GM23248 (cell line): ENCODE measurements at regions not wholly inside any gene's neighbourhood (a gene's known extent, or its start where the extent isn't known, plus 50 kb on each side); places are given as distances from the start of the nearest gene placed in this dataset.
"Not testable (repeated sequence)": the region's sequence is repeated elsewhere in the genome, so short reads cannot be mapped to it uniquely, and the experiment has no call there.

ENCODE experiments used
- DNase-seq: peaks from one replicate; pipeline ENCODE4 v3.0.0-alpha.2; 2015
- H2AFZ ChIP-seq: fragments of 200-600 bp; sonication (generic); 2 replicates; pipeline ENCODE4 v1.6.1; 2016; ENCODE audit warnings: antibody characterized with exemption
- H3F3A ChIP-seq: fragments of 200-600 bp; sonication (generic); 2 replicates; pipeline ENCODE4 v1.6.1; 2016; ENCODE audit warnings: mild to moderate bottlenecking, antibody characterized with exemption, mixed run types; ENCODE audit not compliant: insufficient read depth
- H3K27ac ChIP-seq: fragments of 200-600 bp; sonication (generic); 2 replicates; pipeline ENCODE4 v1.5.1; 2016; ENCODE audit warnings: mild to moderate bottlenecking
- H3K27me3 ChIP-seq: fragments of 200-600 bp; sonication (generic); replicated peaks from 2 replicates; pipeline ENCODE4 v1.6.1; 2016; ENCODE audit warnings: mild to moderate bottlenecking; ENCODE audit not compliant: insufficient read depth
- H3K36me3 ChIP-seq: fragments of 200-600 bp; sonication (generic); 2 replicates; pipeline ENCODE4 v1.6.1; 2016; ENCODE audit warnings: low read depth, mild to moderate bottlenecking
- H3K4me1 ChIP-seq: fragments of 200-600 bp; sonication (generic); 2 replicates; pipeline ENCODE4 v1.6.1; 2016; ENCODE audit warnings: mild to moderate bottlenecking; ENCODE audit not compliant: insufficient read depth
- H3K4me2 ChIP-seq: fragments of 200-600 bp; sonication (generic); one replicate; pipeline ENCODE4 v1.6.1; 2016; ENCODE audit warnings: mild to moderate bottlenecking; ENCODE audit not compliant: unreplicated experiment
- H3K4me3 ChIP-seq: fragments of 200-600 bp; sonication (generic); 2 replicates; pipeline ENCODE4 v1.5.1; 2016; ENCODE audit warnings: mild to moderate bottlenecking
- H3K79me2 ChIP-seq: fragments of 200-600 bp; sonication (generic); 2 replicates; pipeline ENCODE4 v1.6.1; 2016; ENCODE audit warnings: mild to moderate bottlenecking; ENCODE audit not compliant: insufficient read depth
- H3K9ac ChIP-seq: fragments of 200-600 bp; sonication (generic); 2 replicates; pipeline ENCODE4 v1.6.1; 2016; ENCODE audit warnings: mild to moderate bottlenecking
- H3K9me2 ChIP-seq: fragments of 200-600 bp; sonication (generic); 2 replicates; pipeline ENCODE4 v1.6.1; 2016; ENCODE audit warnings: mixed run types, mild to moderate bottlenecking, moderate library complexity; ENCODE audit not compliant: insufficient read depth
- H3K9me3 ChIP-seq: fragments of 200-600 bp; sonication (generic); one replicate; pipeline ENCODE4 v1.6.1; 2017; ENCODE audit warnings: low read depth
- H4K20me1 ChIP-seq: fragments of 200-600 bp; sonication (generic); 2 replicates; pipeline ENCODE4 v1.6.0; 2016; ENCODE audit not compliant: insufficient read depth
- EZH2 ChIP-seq: fragments of 200-600 bp; sonication (generic); IDR thresholded peaks from 2 replicates; pipeline ENCODE4 v1.6.1; 2018; ENCODE audit warnings: antibody characterized with exemption, mild to moderate bottlenecking; ENCODE audit not compliant: insufficient read depth, poor library complexity, severe bottlenecking
- EZH2phosphoT487 ChIP-seq: fragments of 200-600 bp; sonication (generic); IDR thresholded peaks from 2 replicates; pipeline ENCODE4 v1.6.1; 2018; ENCODE audit warnings: antibody characterized with exemption, moderate library complexity, mild to moderate bottlenecking, low read depth; ENCODE audit not compliant: insufficient read depth
- WGBS, 2 experiments: methylation state at CpG; one replicate each; pipeline ENCODE4 v1.1.6; 2015 to 2017; ENCODE audit warnings: low lambda C conversion rate in 2 of 2, low coverage in 1 of 2; ENCODE audit errors: missing lambda C conversion rate in 2 of 2; 5-methylcytosine and 5-hydroxymethylcytosine counted together
- in situ Hi-C: fragments of 300-500 bp; cut with MboI; formaldehyde crosslinking; loops from 2 replicates; pipeline ENCODE4 v1.15.0; 2020

DNA sequence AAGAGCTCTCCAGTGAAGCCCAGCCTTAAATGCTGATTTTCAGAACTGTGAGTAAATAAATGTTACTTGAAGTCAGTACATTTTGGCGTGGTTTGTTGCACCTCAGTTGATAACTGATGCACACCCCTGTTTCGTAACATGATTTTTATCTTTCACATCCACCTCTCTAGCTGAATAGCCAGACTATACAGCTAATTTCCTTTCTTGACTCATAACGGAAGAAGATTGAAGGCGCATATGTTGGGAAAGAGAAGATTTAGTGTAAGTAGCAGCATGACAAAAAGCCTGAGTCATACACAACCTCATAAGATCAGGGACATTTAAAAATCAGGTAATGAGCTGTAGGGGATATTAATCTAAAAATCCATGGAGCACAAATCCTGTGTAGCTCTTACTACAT is 716.2 kb upstream of the ZP4 start:
- Histone ChIP-seq H3K4me2 (no peak overlapping the region), H2AFZ (no peak overlapping the region), H3K9ac (no peak overlapping the region), H3K79me2 (no peaks in the 10 kb centered on the region), H3K9me3 (no peaks in the 10 kb centered on the region), H4K20me1 (no peaks in the 10 kb centered on the region), H3K4me3 (no peak overlapping the region), H3F3A (no peaks in the 10 kb centered on the region), H3K9me2 (no peaks in the 10 kb centered on the region), H3K27ac (no peak overlapping the region), H3K36me3 (no peaks in the 10 kb centered on the region), H3K4me1 (no peaks in the 10 kb centered on the region), H3K27me3 (no peaks in the 10 kb centered on the region)
- in situ Hi-C loops: no loop called here
- peak; percentile 43 for DNase-seq
- 45 to 46% methylated on average over 4 of the region's 4 CpGs for WGBS, 2 experiments
- TF ChIP-seq EZH2phosphoT487 (no peak), EZH2 (no peak)

DNA sequence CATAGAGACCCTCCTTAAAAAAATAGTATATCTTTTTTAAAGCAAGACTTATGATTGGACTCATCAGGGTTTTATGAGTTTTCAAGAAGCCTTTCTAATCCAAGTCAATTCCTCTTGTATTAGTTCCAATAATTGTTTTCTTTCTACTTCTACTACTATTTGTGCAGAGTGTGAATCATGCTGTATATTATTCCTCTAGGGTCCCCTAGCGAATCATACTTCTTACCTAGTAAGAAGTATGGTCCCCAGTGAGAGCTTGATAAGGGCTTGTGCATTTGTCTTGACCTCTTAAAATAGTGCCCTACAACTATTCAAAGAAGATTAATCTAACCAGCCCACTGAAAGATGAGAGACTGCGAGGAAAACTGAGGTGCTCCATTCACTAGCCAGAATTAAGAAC is 715.7 kb upstream of the ZP4 start:
- no peak overlapping the region for H3K9ac ChIP-seq
- no peak overlapping the region for H3K4me2 ChIP-seq
- DNase-seq: peak; percentile 3
- H3F3A ChIP-seq: no peaks in the 10 kb centered on the region
- no peak overlapping the region for H3K4me3 ChIP-seq
- no peaks in the 10 kb centered on the region for H3K36me3 ChIP-seq
- no peaks in the 10 kb centered on the region for H3K9me3 ChIP-seq
- H4K20me1 ChIP-seq: no peaks in the 10 kb centered on the region
- no peak overlapping the region for H2AFZ ChIP-seq
- no peak for TF ChIP-seq EZH2
- no peak for TF ChIP-seq EZH2phosphoT487
- no peaks in the 10 kb centered on the region for H3K27me3 ChIP-seq
- no peaks in the 10 kb centered on the region for H3K9me2 ChIP-seq
- in situ Hi-C loops: no loop called here
- H3K79me2 ChIP-seq: no peaks in the 10 kb centered on the region
- no peaks in the 10 kb centered on the region for H3K4me1 ChIP-seq
- WGBS, 2 experiments: 36 to 37% methylated on average over 2 of the region's 2 CpGs
- no peak overlapping the region for H3K27ac ChIP-seq

DNA sequence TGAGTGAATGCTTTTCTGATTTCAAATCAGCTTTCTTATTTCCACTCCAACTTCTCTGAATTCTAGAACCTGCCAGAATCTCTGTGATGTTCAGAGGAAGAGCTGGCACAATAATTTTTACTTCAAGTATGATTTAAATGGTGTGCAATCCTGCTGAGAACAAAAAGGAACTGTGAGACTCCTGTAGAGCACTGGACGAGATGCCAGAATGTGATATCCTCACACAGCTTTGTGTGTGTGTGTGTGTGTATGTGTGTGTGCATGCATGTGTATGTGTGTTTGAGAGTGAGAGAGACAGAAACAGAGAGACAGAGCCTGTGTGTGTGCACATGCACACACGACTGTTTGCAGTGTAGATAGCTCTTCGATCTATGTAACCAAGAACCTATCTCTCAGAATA is 713.6 kb upstream of the ZP4 start:
- Histone ChIP-seq H3K9me2 (no peaks in the 10 kb centered on the region), H2AFZ (no peak overlapping the region), H3K79me2 (no peaks in the 10 kb centered on the region), H3K9ac (no peak overlapping the region), H3K27ac (no peak overlapping the region), H3K4me3 (no peak overlapping the region), H4K20me1 (no peaks in the 10 kb centered on the region), H3F3A (no peaks in the 10 kb centered on the region), H3K27me3 (no peaks in the 10 kb centered on the region), H3K36me3 (no peaks in the 10 kb centered on the region), H3K4me2 (no peak overlapping the region), H3K9me3 (no peaks in the 10 kb centered on the region), H3K4me1 (no peaks in the 10 kb centered on the region)
- no peak for TF ChIP-seq EZH2
- TF ChIP-seq EZH2phosphoT487: no peak
- no peak for DNase-seq
- in situ Hi-C loops: no loop called here
- WGBS, 2 experiments: 17 to 22% methylated on average over 3 of the region's 3 CpGs

DNA sequence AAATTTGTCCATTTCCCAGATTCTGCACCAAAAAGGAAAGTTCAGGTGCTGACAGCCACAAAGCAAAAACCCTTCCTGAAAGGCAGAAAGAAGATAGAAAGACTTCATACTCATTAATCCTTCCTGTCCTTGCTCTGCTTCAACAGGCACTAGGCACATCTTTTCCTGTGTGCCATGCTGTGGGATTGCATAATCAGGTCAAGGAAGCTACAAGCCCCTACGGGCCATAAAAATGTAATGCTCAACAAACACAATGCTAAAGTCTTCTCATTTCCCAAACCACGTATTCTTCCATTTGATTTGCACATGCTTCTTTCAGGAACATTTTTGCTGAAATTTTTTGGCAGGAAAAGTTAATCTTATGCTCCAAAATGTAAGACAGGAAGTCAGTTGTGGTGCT is 710.9 kb upstream of the ZP4 start:
- not testable (repeated sequence) for DNase-seq

DNA sequence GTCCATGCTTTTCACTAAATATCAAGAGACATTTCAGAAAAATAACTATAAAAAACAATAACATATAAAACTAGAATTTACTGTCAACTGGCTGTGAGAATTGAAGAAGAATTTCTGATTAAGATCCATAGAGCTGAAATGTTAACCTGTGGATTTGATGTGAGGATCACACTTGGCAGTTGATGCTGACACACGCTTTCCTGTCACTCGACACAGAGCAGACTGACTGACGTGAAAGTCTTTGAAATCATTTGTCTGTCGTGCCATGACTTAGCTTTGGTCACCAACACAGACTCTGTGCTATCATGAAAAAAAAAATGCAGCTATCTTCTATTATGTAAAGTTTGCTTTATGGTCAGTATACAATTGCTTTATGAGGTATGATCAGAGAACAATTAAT is 706.0 kb upstream of the ZP4 start:
- in situ Hi-C loops: no loop called here
- no peaks in the 10 kb centered on the region for H3K27me3 ChIP-seq
- no peak for DNase-seq
- H4K20me1 ChIP-seq: no peaks in the 10 kb centered on the region
- H3K27ac ChIP-seq: no peak overlapping the region
- no peak overlapping the region for H2AFZ ChIP-seq
- no peak overlapping the region for H3K9ac ChIP-seq
- no peaks in the 10 kb centered on the region for H3F3A ChIP-seq
- 34 to 37% methylated on average over 4 of the region's 4 CpGs for WGBS, 2 experiments
- no peak overlapping the region for H3K4me3 ChIP-seq
- TF ChIP-seq EZH2phosphoT487 (no peak), EZH2 (no peak)
- no peaks in the 10 kb centered on the region for H3K9me3 ChIP-seq
- no peaks in the 10 kb centered on the region for H3K36me3 ChIP-seq
- no peaks in the 10 kb centered on the region for H3K4me1 ChIP-seq
- H3K9me2 ChIP-seq: no peaks in the 10 kb centered on the region
- H3K79me2 ChIP-seq: no peaks in the 10 kb centered on the region
- H3K4me2 ChIP-seq: no peak overlapping the region

More for the DNA sequence above, 710.9 kb upstream of the ZP4 start:
- H3K9me2 ChIP-seq, H3K79me2 ChIP-seq, H3K9me3 ChIP-seq, H3K4me2 ChIP-seq, H3K4me1 ChIP-seq, H2AFZ ChIP-seq, H3K27me3 ChIP-seq, H3K36me3 ChIP-seq, H3K4me3 ChIP-seq, H3F3A ChIP-seq, in situ Hi-C loops, H3K27ac ChIP-seq, H4K20me1 ChIP-seq, H3K9ac ChIP-seq: not testable (repeated sequence)
- WGBS, 2 experiments: 4 to 5% methylated on average over 2 of the region's 2 CpGs
